Fibroblast of villous mesenchyme (primary cell): ENCODE measurements at regions not wholly inside any gene's neighbourhood (a gene's known extent, or its start where the extent isn't known, plus 50 kb on each side); places are given as distances from the start of the nearest gene placed in this dataset.
"Not testable (repeated sequence)": the region's sequence is repeated elsewhere in the genome, so short reads cannot be mapped to it uniquely, and the experiment has no call there.

ENCODE experiments used
- DNase-seq: peaks from one replicate; pipeline ENCODE4 v3.0.0-alpha.2; 2010; ENCODE audit warnings: low read depth
- H3K4me3 ChIP-seq: 2 replicates; pipeline ENCODE4 v1.5.1; 2011; ENCODE audit warnings: low read depth, mild to moderate bottlenecking, low read length
- CTCF ChIP-seq: IDR thresholded peaks from 2 replicates; pipeline ENCODE4 v1.5.1; 2012; ENCODE audit warnings: low read depth, mild to moderate bottlenecking, low read length; ENCODE audit not compliant: insufficient read depth

GRCh38 chrX:117429501-117429900 is 687.1 kb downstream of the KLHL13 start:
- TF ChIP-seq CTCF, result no peak
- H3K4me3 ChIP-seq, result no peak overlapping the region
- DNase-seq, result no peak

GRCh38 chrX:117407449-117408150 is 709.0 kb downstream of the KLHL13 start:
- TF ChIP-seq CTCF, result no peak

GRCh38 chrX:117400839-117401238 is 715.8 kb downstream of the KLHL13 start:
- H3K4me3 ChIP-seq, result no peak overlapping the region
- no peak for DNase-seq
- TF ChIP-seq CTCF, result no peak

More at GRCh38 chrX:117407449-117408150, 709.0 kb downstream of the KLHL13 start:
- no peak for DNase-seq
- H3K4me3 ChIP-seq, result no peak overlapping the region

- DNase-seq, result no peak
- H3K4me3 ChIP-seq, result no peak overlapping the region
- no peak for TF ChIP-seq CTCF
Measured at GRCh38 chrX:117400005-117400404, 716.6 kb downstream of the KLHL13 start.

- no peak for DNase-seq
- no peak overlapping the region for H3K4me3 ChIP-seq
- no peak for TF ChIP-seq CTCF
Measured at GRCh38 chrX:117397844-117398243, 718.8 kb downstream of the KLHL13 start.

GRCh38 chrX:117394506-117395070 is 722.0 kb downstream of the KLHL13 start:
- DNase-seq, result not testable (repeated sequence)

GRCh38 chrX:117392360-117392759 is 724.2 kb downstream of the KLHL13 start:
- not testable (repeated sequence) for H3K4me3 ChIP-seq, DNase-seq

More at GRCh38 chrX:117394506-117395070, 722.0 kb downstream of the KLHL13 start:
- not testable (repeated sequence) for H3K4me3 ChIP-seq

GRCh38 chrX:117376460-117376859 is 740.1 kb downstream of the KLHL13 start:
- DNase-seq, result peak; percentile 1
- TF ChIP-seq CTCF, result no peak
- H3K4me3 ChIP-seq, result no peak overlapping the region
